HG02981 (cell line): ENCODE measurements at regions not wholly inside any gene's neighbourhood (a gene's known extent, or its start where the extent isn't known, plus 50 kb on each side); places are given as distances from the start of the nearest gene placed in this dataset.

ENCODE experiments used
- ATAC-seq: cut with Tn5 transposase; IDR thresholded peaks from one replicate; pipeline ENCODE4 v1.9.1; 2021; ENCODE audit warnings: mild to moderate bottlenecking, moderate library complexity; ENCODE audit not compliant: unreplicated experiment

- no peak for ATAC-seq
These were observed 382.5 kb downstream of the PLPP3 start for GRCh38 chr1:56196839-56197238.

GRCh38 chr1:56194701-56195300, 384.6 kb downstream of the PLPP3 start:
- no peak for ATAC-seq

GRCh38 chr1:56193656-56194055, 385.7 kb downstream of the PLPP3 start:
- ATAC-seq, result no peak

GRCh38 chr1:56191369-56191768, 388.0 kb downstream of the PLPP3 start:
- ATAC-seq, result no peak

- ATAC-seq, result no peak
These were observed 388.5 kb downstream of the PLPP3 start for GRCh38 chr1:56190806-56191365.

- ATAC-seq, result no peak
These were observed 389.2 kb downstream of the PLPP3 start for GRCh38 chr1:56189946-56190805.

- no peak for ATAC-seq
These were observed 389.9 kb downstream of the PLPP3 start for GRCh38 chr1:56189454-56189853.

GRCh38 chr1:56188855-56189254, 390.5 kb downstream of the PLPP3 start:
- no peak for ATAC-seq

GRCh38 chr1:56188221-56188620, 391.1 kb downstream of the PLPP3 start:
- ATAC-seq, result no peak

- no peak for ATAC-seq
These were observed 392.0 kb downstream of the PLPP3 start for GRCh38 chr1:56187405-56187804.

- ATAC-seq, result no peak
These were observed 393.9 kb downstream of the PLPP3 start for GRCh38 chr1:56185493-56185892.

- no peak for ATAC-seq
These were observed 396.2 kb downstream of the PLPP3 start for GRCh38 chr1:56183151-56183550.

- no peak for ATAC-seq
These were observed 398.7 kb downstream of the PLPP3 start for GRCh38 chr1:56180520-56181190.

- no peak for ATAC-seq
These were observed 399.8 kb downstream of the PLPP3 start for GRCh38 chr1:56179543-56179942.

- ATAC-seq, result no peak
These were observed 404.2 kb downstream of the PLPP3 start for GRCh38 chr1:56175211-56175610.

GRCh38 chr1:56174176-56174885, 405.0 kb downstream of the PLPP3 start:
- no peak for ATAC-seq

GRCh38 chr1:56173736-56174135, 405.6 kb downstream of the PLPP3 start:
- ATAC-seq, result no peak

- no peak for ATAC-seq
These were observed 407.7 kb downstream of the PLPP3 start for GRCh38 chr1:56171670-56172069.

- no peak for ATAC-seq
These were observed 408.5 kb downstream of the PLPP3 start for GRCh38 chr1:56170784-56171320.

- ATAC-seq, result no peak
These were observed 409.5 kb downstream of the PLPP3 start for GRCh38 chr1:56169856-56170255.

GRCh38 chr1:56168176-56168575, 411.2 kb downstream of the PLPP3 start:
- no peak for ATAC-seq
